Vagina (tissue), 2 donors: ENCODE measurements at regions not wholly inside any gene's neighbourhood (a gene's known extent, or its start where the extent isn't known, plus 50 kb on each side); places are given as distances from the start of the nearest gene placed in this dataset.

ENCODE experiments used
- POLR2A ChIP-seq, 2 donors: fragments of 450-650 bp; IDR thresholded peaks; one replicate each; pipeline ENCODE4 v1.6.1; 2017; ENCODE audit warnings: antibody characterized with exemption in 2 of 2, mild to moderate bottlenecking in 2 of 2, moderate library complexity in 2 of 2
- POLR2AphosphoS5 ChIP-seq, 2 donors: sonication (generic); formaldehyde crosslinking; IDR thresholded peaks; one replicate each; pipeline ENCODE4 v1.9.0; 2017; ENCODE audit warnings: antibody characterized with exemption in 2 of 2, mild to moderate bottlenecking in 2 of 2, low read depth in 1 of 2; ENCODE audit not compliant: insufficient read depth in 1 of 2
- TF ChIP-seq, protein P1 (sequence below), 3 experiments: fragments of 450-650 bp in 2 of 3; fragments of 200-600 bp in 1 of 3; sonication (generic) in 1 of 3; IDR thresholded peaks; one replicate each; pipeline ENCODE4 v1.5.1; 2017 to 2019; ENCODE audit warnings: antibody characterized with exemption in 3 of 3, mild to moderate bottlenecking in 2 of 3, moderate library complexity in 2 of 3

DNA sequence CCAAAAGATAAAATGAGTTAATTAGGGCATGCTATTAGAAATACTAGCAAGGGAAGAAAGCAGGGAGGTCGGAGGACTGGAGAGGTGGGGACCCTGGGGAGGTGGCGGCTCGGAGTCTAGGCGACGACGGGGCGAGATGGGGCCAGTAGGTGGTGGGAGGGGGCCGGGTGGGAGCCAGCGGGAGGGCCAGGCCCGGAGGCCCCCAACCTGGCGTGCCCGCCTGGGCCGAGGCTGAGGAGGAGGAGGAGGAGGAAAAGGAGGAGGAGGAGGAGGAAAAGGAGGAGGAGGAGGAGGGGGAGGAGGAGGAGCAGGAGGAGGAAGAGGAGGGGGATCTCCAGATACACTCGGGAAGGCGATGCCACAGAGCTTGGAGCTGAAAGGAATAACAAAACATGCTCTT is 426.2 kb downstream of the NR2F2 start:
- TF ChIP-seq, protein P1, sequence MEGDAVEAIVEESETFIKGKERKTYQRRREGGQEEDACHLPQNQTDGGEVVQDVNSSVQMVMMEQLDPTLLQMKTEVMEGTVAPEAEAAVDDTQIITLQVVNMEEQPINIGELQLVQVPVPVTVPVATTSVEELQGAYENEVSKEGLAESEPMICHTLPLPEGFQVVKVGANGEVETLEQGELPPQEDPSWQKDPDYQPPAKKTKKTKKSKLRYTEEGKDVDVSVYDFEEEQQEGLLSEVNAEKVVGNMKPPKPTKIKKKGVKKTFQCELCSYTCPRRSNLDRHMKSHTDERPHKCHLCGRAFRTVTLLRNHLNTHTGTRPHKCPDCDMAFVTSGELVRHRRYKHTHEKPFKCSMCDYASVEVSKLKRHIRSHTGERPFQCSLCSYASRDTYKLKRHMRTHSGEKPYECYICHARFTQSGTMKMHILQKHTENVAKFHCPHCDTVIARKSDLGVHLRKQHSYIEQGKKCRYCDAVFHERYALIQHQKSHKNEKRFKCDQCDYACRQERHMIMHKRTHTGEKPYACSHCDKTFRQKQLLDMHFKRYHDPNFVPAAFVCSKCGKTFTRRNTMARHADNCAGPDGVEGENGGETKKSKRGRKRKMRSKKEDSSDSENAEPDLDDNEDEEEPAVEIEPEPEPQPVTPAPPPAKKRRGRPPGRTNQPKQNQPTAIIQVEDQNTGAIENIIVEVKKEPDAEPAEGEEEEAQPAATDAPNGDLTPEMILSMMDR (IDR thresholded peaks at IDR 0.05) = no peak
- TF ChIP-seq POLR2A (IDR thresholded peaks at IDR 0.05) (no peak), POLR2AphosphoS5 (IDR thresholded peaks at IDR 0.05; ENCODE audit: insufficient read depth in 1 of 2, low read depth in 1 of 2) (no peak)
